IMR-90 (cell line): ENCODE measurements at regions not wholly inside any gene's neighbourhood (a gene's known extent, or its start where the extent isn't known, plus 50 kb on each side); places are given as distances from the start of the nearest gene placed in this dataset.

Experiments used
- ATAC-seq: fragments of 200-7000 bp; cut with Tn5 transposase; 2 replicates; pipeline ENCODE4 v1.9.1; 2020; ENCODE audit warnings: low read depth, mild to moderate bottlenecking, moderate library complexity
- BruUV-seq: library from RNA; stranded (reverse); fragments of 400-500 nt; replicated peaks from 2 replicates; lab custom pipeline; 2021; lab: Mats Ljungman, UMichigan
- CTCF ChIA-PET: fragments of 300-600 bp; formaldehyde crosslinking; extraction: SDS; loops from one replicate; lab custom pipeline; 2021; ENCODE audit warnings: antibody characterized with exemption; lab: Yijun Ruan, JAX
- POLR2A ChIA-PET: fragments of 300-600 bp; sonication (Branson Sonifier 250); formaldehyde crosslinking; loops from one replicate; lab custom pipeline; 2022; ENCODE audit warnings: antibody characterized with exemption; ENCODE audit not compliant: unreplicated experiment; lab: Charles Lee
- DNase-seq: peaks from one replicate; pipeline ENCODE4 v3.0.0; 2013
- H2AFZ ChIP-seq: replicated peaks from 2 replicates; pipeline ENCODE3; 2013; ENCODE audit warnings: low read length, mild to moderate bottlenecking; ENCODE audit not compliant: poor library complexity
- H2AK5ac ChIP-seq: 2 replicates; pipeline ENCODE4 v1.6.1; 2013; ENCODE audit warnings: low read depth, low read length, inconsistent platforms
- H2AK9ac ChIP-seq: replicated peaks from 2 replicates; pipeline ENCODE3; 2013; ENCODE audit warnings: mild to moderate bottlenecking, low read depth, low read length, moderate library complexity; ENCODE audit not compliant: poor library complexity
- H2BK120ac ChIP-seq: 2 replicates; pipeline ENCODE4 v1.6.1; 2013; ENCODE audit warnings: low read depth, low read length, inconsistent platforms
- H2BK15ac ChIP-seq: 3 replicates; pipeline ENCODE4 v1.6.1; 2013; ENCODE audit warnings: low read depth, low read length, inconsistent platforms
- H2BK20ac ChIP-seq: 2 replicates; pipeline ENCODE4 v1.6.1; 2013; ENCODE audit warnings: low read depth, mild to moderate bottlenecking, inconsistent platforms, low read length, moderate library complexity
- H2BK5ac ChIP-seq: 2 replicates; pipeline ENCODE4 v1.6.1; 2013; ENCODE audit warnings: mild to moderate bottlenecking, low read depth, low read length, inconsistent platforms; ENCODE audit not compliant: poor library complexity, severe bottlenecking
- H3K14ac ChIP-seq: replicated peaks from 2 replicates; pipeline ENCODE4 v1.6.1; 2013; ENCODE audit warnings: low read depth, low read length, inconsistent platforms
- H3K18ac ChIP-seq: 2 replicates; pipeline ENCODE4 v1.6.1; 2013; ENCODE audit warnings: low read depth, low read length, control low read depth
- H3K23ac ChIP-seq: 2 replicates; pipeline ENCODE4 v1.6.1; 2013; ENCODE audit warnings: low read depth, low read length, inconsistent platforms
- H3K27ac ChIP-seq: 2 replicates; pipeline ENCODE4 v1.5.1; 2013; ENCODE audit warnings: mild to moderate bottlenecking, control low read depth, low read length; ENCODE audit not compliant: insufficient read depth
- H3K27me3 ChIP-seq: 2 replicates; pipeline ENCODE4 v1.6.1; 2013; ENCODE audit warnings: low read length; ENCODE audit not compliant: control insufficient read depth, insufficient read depth
- H3K36me3 ChIP-seq: 2 replicates; pipeline ENCODE4 v1.6.1; 2013; ENCODE audit warnings: low read length, mixed read lengths; ENCODE audit not compliant: control insufficient read depth, insufficient read depth
- H3K4ac ChIP-seq: 2 replicates; pipeline ENCODE4 v1.6.1; 2013; ENCODE audit warnings: low read depth, low read length, inconsistent platforms
- H3K4me1 ChIP-seq: 2 replicates; pipeline ENCODE4 v1.6.1; 2013; ENCODE audit warnings: low read length, mixed read lengths; ENCODE audit not compliant: control insufficient read depth, insufficient read depth
- H3K4me2 ChIP-seq: 2 replicates; pipeline ENCODE4 v1.6.1; 2013; ENCODE audit warnings: low read depth, mild to moderate bottlenecking, control low read depth, low read length, moderate library complexity
- H3K4me3 ChIP-seq: 2 replicates; pipeline ENCODE4 v1.5.1; 2013; ENCODE audit warnings: low read depth, mild to moderate bottlenecking, control low read depth, low read length, moderate library complexity; ENCODE audit not compliant: insufficient read depth
- H3K56ac ChIP-seq: 2 replicates; pipeline ENCODE4 v1.6.1; 2013; ENCODE audit warnings: low read length, inconsistent platforms; ENCODE audit not compliant: insufficient read depth; ENCODE audit errors: extremely low read depth
- H3K79me1 ChIP-seq, 2 experiments: 2 replicates each; pipeline ENCODE4 v1.6.1; 2013; ENCODE audit warnings: low read length in 2 of 2, inconsistent platforms in 1 of 2, low read depth in 1 of 2
- H3K9ac ChIP-seq: 2 replicates; pipeline ENCODE4 v1.6.1; 2013; ENCODE audit warnings: low read depth, low read length, control low read depth
- H3K9me1 ChIP-seq: 2 replicates; pipeline ENCODE4 v1.6.1; 2013; ENCODE audit warnings: low read length, inconsistent platforms; ENCODE audit not compliant: insufficient read depth
- H3K9me3 ChIP-seq: 2 replicates; pipeline ENCODE4 v1.6.1; 2013; ENCODE audit warnings: low read length; ENCODE audit not compliant: control insufficient read depth, insufficient read depth
- H4K20me1 ChIP-seq: 2 replicates; pipeline ENCODE4 v1.6.1; 2013; ENCODE audit warnings: low read length, inconsistent platforms; ENCODE audit not compliant: insufficient read depth
- H4K5ac ChIP-seq: 2 replicates; pipeline ENCODE4 v1.6.1; 2013; ENCODE audit warnings: mild to moderate bottlenecking, low read depth, low read length, control low read depth
- H4K8ac ChIP-seq, 2 experiments: 2 replicates each; pipeline ENCODE4 v1.6.1; 2013; ENCODE audit warnings: low read depth in 2 of 2, low read length in 2 of 2, control low read depth in 1 of 2, inconsistent platforms in 1 of 2
- H4K91ac ChIP-seq: 2 replicates; pipeline ENCODE4 v1.6.1; 2013; ENCODE audit warnings: low read depth, low read length, inconsistent platforms; ENCODE audit not compliant: insufficient read depth
- BHLHE40 ChIP-seq: fragments of 150-350 bp; IDR thresholded peaks from 2 replicates; pipeline ENCODE4 v1.6.1; 2016; ENCODE audit warnings: mild to moderate bottlenecking, low read depth, low read length
- CEBPB ChIP-seq: IDR thresholded peaks from 2 replicates; pipeline ENCODE4 v1.6.1; 2012; ENCODE audit warnings: low read depth, low read length, improper control_type of control experiment
- CHD1 ChIP-seq: IDR thresholded peaks from 2 replicates; pipeline ENCODE4 v1.6.1; 2012; ENCODE audit warnings: low read depth, low read length, improper control_type of control experiment
- CTCF ChIP-seq: conservative IDR thresholded peaks from 2 replicates; pipeline ENCODE4 v1.5.1; 2012; ENCODE audit warnings: mild to moderate bottlenecking, low read depth, low read length, improper control_type of control experiment
- ELK1 ChIP-seq: fragments of 150-350 bp; IDR thresholded peaks from 2 replicates; pipeline ENCODE4 v1.6.1; 2016; ENCODE audit warnings: low read depth, mild to moderate bottlenecking, low read length, moderate library complexity, borderline replicate concordance
- FOS ChIP-seq: fragments of 150-350 bp; IDR thresholded peaks from 2 replicates; pipeline ENCODE4 v1.6.1; 2016; ENCODE audit warnings: low read depth, low read length
- MAFK ChIP-seq: IDR thresholded peaks from 2 replicates; pipeline ENCODE4 v1.6.1; 2012; ENCODE audit warnings: low read depth, low read length, improper control_type of control experiment
- MAZ ChIP-seq: IDR thresholded peaks from 2 replicates; pipeline ENCODE4 v1.6.1; 2012; ENCODE audit warnings: low read depth, mild to moderate bottlenecking, low read length, improper control_type of control experiment, moderate library complexity, borderline replicate concordance
- MXI1 ChIP-seq: IDR thresholded peaks from 2 replicates; pipeline ENCODE4 v1.6.1; 2012; ENCODE audit warnings: low read depth, mild to moderate bottlenecking, low read length, moderate library complexity, borderline replicate concordance
- NFE2L2 ChIP-seq: fragments of 150-350 bp; IDR thresholded peaks from 2 replicates; pipeline ENCODE4 v1.6.1; 2016; ENCODE audit warnings: low read depth, mild to moderate bottlenecking, low read length
- POLR2A ChIP-seq: IDR thresholded peaks from 2 replicates; pipeline ENCODE4 v1.6.1; 2012; ENCODE audit warnings: mild to moderate bottlenecking, low read depth, low read length
- RAD21 ChIP-seq: IDR thresholded peaks from 2 replicates; pipeline ENCODE4 v1.6.1; 2012; ENCODE audit warnings: low read length, improper control_type of control experiment
- RCOR1 ChIP-seq: IDR thresholded peaks from 2 replicates; pipeline ENCODE4 v1.6.1; 2012; ENCODE audit warnings: mild to moderate bottlenecking, low read length, improper control_type of control experiment; ENCODE audit not compliant: insufficient replicate concordance
- RFX5 ChIP-seq: IDR thresholded peaks from 2 replicates; pipeline ENCODE4 v1.8.0; 2012; ENCODE audit warnings: low read depth, mild to moderate bottlenecking, low read length, moderate library complexity
- SMC3 ChIP-seq: fragments of 150-350 bp; IDR thresholded peaks from 2 replicates; pipeline ENCODE4 v1.6.1; 2016; ENCODE audit warnings: low read depth, mild to moderate bottlenecking, antibody characterized with exemption, low read length, moderate library complexity
- WGBS, 2 experiments: methylation state at CpG; one replicate each; pipeline versions ENCODE4 v1.1.5 to v1.1.7; 2013; ENCODE audit warnings: missing lambda C conversion rate in 2 of 2; ENCODE audit not compliant: insufficient read length in 1 of 2; ENCODE audit errors: extremely low coverage in 2 of 2; 5-methylcytosine and 5-hydroxymethylcytosine counted together
- dilution Hi-C: fragments of 300-500 bp; cut with HindIII; formaldehyde crosslinking; loops from one replicate; pipeline ENCODE4 v1.14.3; 2018; ENCODE audit warnings: low sequenced_read_pairs; ENCODE audit not compliant: unreplicated experiment
- in situ Hi-C: fragments of 300-500 bp; cut with MboI; formaldehyde crosslinking; loops from 3 replicates; pipeline ENCODE4 v1.14.3; 2019; ENCODE audit warnings: low sequenced_read_pairs, inconsistent platforms, mixed read lengths
- intact Hi-C: fragments of 100-400 bp; cut with micrococcal nuclease; formaldehyde crosslinking; loops from 2 replicates; pipeline ENCODE4 v1.10.0; 2022
- TF ChIP-seq, protein P1 (sequence below): fragments of 150-350 bp; IDR thresholded peaks from 2 replicates; pipeline ENCODE4 v1.6.1; 2017; ENCODE audit warnings: mild to moderate bottlenecking, antibody characterized with exemption, low read length, low read depth

GRCh38 chr5:101989659-101990058, 306.4 kb downstream of the SLCO4C1 start:
- H4K8ac ChIP-seq, result no peak overlapping the region
- ATAC-seq, result no peak
- dilution Hi-C loops, result no loop called here

More at GRCh38 chr5:101989659-101990058, 306.4 kb downstream of the SLCO4C1 start:
- Histone ChIP-seq H3K56ac (no peak overlapping the region), H3K4me3 (no peak overlapping the region), H3K4me1 (no peaks in the 10 kb centered on the region), H2BK20ac (no peak overlapping the region), H4K91ac (no peak overlapping the region), H2AFZ (no peak overlapping the region), H3K27me3 (no peaks in the 10 kb centered on the region), H2BK15ac (no peak overlapping the region), H3K4me2 (no peak overlapping the region), H2BK5ac (no peak overlapping the region), H3K9ac (no peak overlapping the region), H2AK5ac (no peak overlapping the region), H3K9me3 (no peaks in the 10 kb centered on the region), H3K14ac (no peak overlapping the region), H3K79me1 (no peaks in the 10 kb centered on the region), H3K4ac (no peak overlapping the region), H3K36me3 (no peaks in the 10 kb centered on the region), H2AK9ac (no peak overlapping the region), H3K23ac (no peak overlapping the region), H3K9me1 (no peaks in the 10 kb centered on the region), H2BK120ac (no peak overlapping the region), H3K27ac (no peak overlapping the region), H4K5ac (no peak overlapping the region), H4K20me1 (no peaks in the 10 kb centered on the region), H3K18ac (no peak overlapping the region)
- BruUV-seq, result no TSS peak
- no peak for DNase-seq
- POLR2A ChIA-PET, result no interaction called here
- no peak for TF ChIP-seq MAFK
- no peak for TF ChIP-seq RAD21
- no peak for TF ChIP-seq ELK1
- TF ChIP-seq CHD1, result no peak
- TF ChIP-seq CEBPB, result no peak
- TF ChIP-seq, protein P1, sequence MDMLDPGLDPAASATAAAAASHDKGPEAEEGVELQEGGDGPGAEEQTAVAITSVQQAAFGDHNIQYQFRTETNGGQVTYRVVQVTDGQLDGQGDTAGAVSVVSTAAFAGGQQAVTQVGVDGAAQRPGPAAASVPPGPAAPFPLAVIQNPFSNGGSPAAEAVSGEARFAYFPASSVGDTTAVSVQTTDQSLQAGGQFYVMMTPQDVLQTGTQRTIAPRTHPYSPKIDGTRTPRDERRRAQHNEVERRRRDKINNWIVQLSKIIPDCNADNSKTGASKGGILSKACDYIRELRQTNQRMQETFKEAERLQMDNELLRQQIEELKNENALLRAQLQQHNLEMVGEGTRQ, result no peak
- no peak for TF ChIP-seq RCOR1
- no peak for TF ChIP-seq SMC3
- no peak for TF ChIP-seq NFE2L2
- TF ChIP-seq MAZ, result no peak
- no peak for TF ChIP-seq RFX5
- no peak for TF ChIP-seq FOS
- TF ChIP-seq MXI1, result no peak
- TF ChIP-seq CTCF, result no peak
- no peak for TF ChIP-seq POLR2A
- no peak for TF ChIP-seq BHLHE40
- in situ Hi-C loops, result no loop called here
- CTCF ChIA-PET, result no interaction called here
- no CpG with 5 or more reads among the region's 1 CpG for WGBS, 2 experiments
- intact Hi-C loops, result no loop called here
